ENCODE measurements at regions not wholly inside any gene's neighbourhood (a gene's known extent, or its start where the extent isn't known, plus 50 kb on each side); places are given as distances from the start of the nearest gene placed in this dataset.

DNA sequence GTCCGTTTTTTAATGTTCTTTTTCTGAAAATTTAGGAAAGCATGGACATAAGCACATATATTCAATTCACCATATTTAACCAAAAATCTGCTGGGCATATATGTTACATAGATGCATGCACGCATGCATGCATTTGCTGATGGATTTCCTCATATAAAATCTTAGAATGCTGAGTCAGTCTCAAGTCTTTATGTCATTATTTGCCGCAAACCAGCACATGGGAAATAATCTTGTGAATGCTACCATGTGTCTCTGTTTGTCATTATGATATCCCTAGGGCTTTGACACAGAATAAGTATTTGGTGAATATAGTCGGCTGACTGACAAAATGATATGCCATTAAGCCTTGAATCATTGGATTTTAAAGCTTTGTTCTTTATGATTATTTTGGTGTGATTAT, 776.5 kb downstream of the KCNT2 start:
- no peak overlapping the region for H3K9ac ChIP-seq (ENCODE audit: control insufficient read depth, insufficient read depth, low read length)
- H3K36me3 ChIP-seq (ENCODE audit: control insufficient read depth in 2 of 2, insufficient read depth in 2 of 2, low read length in 1 of 2) = no peaks in the 10 kb centered on the region
- no peak overlapping the region for H3K4me3 ChIP-seq
- H2AFZ ChIP-seq (ENCODE audit: control insufficient read depth, low read depth, low read length) = no peak overlapping the region
- ChIA-PET CTCF (no interaction called here), RAD21 (ENCODE audit: unreplicated experiment) (no interaction called here), SMC1A (ENCODE audit: uncharacterized antibody, unreplicated experiment) (no interaction called here), POLR2A (no interaction called here)
- H3K79me2 ChIP-seq (ENCODE audit: control insufficient read depth, insufficient read depth, low read length) = no peaks in the 10 kb centered on the region
- in situ Hi-C loops (cut with MboI) = no loop called here
- H3K27ac ChIP-seq (ENCODE audit: control insufficient read depth, insufficient read depth) = no peak overlapping the region
- intact Hi-C loops (cut with micrococcal nuclease; ENCODE audit: unreplicated experiment) = no loop called here
- no peaks in the 10 kb centered on the region for H3K4me1 ChIP-seq (ENCODE audit: control insufficient read depth, insufficient read depth, low read length)
- H4K20me1 ChIP-seq (ENCODE audit: control insufficient read depth, insufficient read depth) = no peaks in the 10 kb centered on the region
- 62% methylated on average over 4 of the region's 4 CpGs for WGBS (ENCODE audit: insufficient coverage, insufficient replicate concordance, low lambda C conversion rate, missing lambda C conversion rate)
- H3K27me3 ChIP-seq (replicated peaks in 1 of 2; ENCODE audit: control insufficient read depth in 2 of 2, insufficient read depth in 2 of 2, low read length in 1 of 2) = no peaks in the 10 kb centered on the region
- no peak overlapping the region for H3K4me2 ChIP-seq (ENCODE audit: control insufficient read depth, insufficient read depth)
- BruUV-seq (replicated peaks) = no TSS peak
- DNase-seq (ENCODE audit: low read depth, low spot score) (no peak), FAIRE-seq (no peak), ATAC-seq (no peak)
- H3K9me3 ChIP-seq (replicated peaks; ENCODE audit: control insufficient read depth, insufficient read depth, low read length) = no peaks in the 10 kb centered on the region
- TF ChIP-seq NFYB (IDR thresholded peaks at IDR 0.05; ENCODE audit: insufficient read depth, low read depth, low read length) = no peak
- TF ChIP-seq, protein P1, sequence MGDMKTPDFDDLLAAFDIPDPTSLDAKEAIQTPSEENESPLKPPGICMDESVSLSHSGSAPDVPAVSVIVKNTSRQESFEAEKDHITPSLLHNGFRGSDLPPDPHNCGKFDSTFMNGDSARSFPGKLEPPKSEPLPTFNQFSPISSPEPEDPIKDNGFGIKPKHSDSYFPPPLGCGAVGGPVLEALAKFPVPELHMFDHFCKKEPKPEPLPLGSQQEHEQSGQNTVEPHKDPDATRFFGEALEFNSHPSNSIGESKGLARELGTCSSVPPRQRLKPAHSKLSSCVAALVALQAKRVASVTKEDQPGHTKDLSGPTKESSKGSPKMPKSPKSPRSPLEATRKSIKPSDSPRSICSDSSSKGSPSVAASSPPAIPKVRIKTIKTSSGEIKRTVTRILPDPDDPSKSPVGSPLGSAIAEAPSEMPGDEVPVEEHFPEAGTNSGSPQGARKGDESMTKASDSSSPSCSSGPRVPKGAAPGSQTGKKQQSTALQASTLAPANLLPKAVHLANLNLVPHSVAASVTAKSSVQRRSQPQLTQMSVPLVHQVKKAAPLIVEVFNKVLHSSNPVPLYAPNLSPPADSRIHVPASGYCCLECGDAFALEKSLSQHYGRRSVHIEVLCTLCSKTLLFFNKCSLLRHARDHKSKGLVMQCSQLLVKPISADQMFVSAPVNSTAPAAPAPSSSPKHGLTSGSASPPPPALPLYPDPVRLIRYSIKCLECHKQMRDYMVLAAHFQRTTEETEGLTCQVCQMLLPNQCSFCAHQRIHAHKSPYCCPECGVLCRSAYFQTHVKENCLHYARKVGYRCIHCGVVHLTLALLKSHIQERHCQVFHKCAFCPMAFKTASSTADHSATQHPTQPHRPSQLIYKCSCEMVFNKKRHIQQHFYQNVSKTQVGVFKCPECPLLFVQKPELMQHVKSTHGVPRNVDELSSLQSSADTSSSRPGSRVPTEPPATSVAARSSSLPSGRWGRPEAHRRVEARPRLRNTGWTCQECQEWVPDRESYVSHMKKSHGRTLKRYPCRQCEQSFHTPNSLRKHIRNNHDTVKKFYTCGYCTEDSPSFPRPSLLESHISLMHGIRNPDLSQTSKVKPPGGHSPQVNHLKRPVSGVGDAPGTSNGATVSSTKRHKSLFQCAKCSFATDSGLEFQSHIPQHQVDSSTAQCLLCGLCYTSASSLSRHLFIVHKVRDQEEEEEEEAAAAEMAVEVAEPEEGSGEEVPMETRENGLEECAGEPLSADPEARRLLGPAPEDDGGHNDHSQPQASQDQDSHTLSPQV (IDR thresholded peaks at IDR 0.05) = no peak
- no peak for TF ChIP-seq SMAD1 (IDR thresholded peaks at IDR 0.05; ENCODE audit: low read depth, partially characterized antibody)
- no peak for TF ChIP-seq SUZ12 (IDR thresholded peaks at IDR 0.05; ENCODE audit: unreplicated experiment)
- no peak for TF ChIP-seq TBL1XR1 (IDR thresholded peaks at IDR 0.05; ENCODE audit: low read depth, low read length)
- TF ChIP-seq EZH2 (IDR thresholded peaks at IDR 0.05; ENCODE audit: borderline replicate concordance, control insufficient read depth, low read depth, low read length) = no peak
- TF ChIP-seq NFYA (IDR thresholded peaks at IDR 0.05; ENCODE audit: borderline replicate concordance, low read depth, low read length) = no peak
- no peak for TF ChIP-seq SMARCA5 (IDR thresholded peaks at IDR 0.05)
- no peak for TF ChIP-seq ASH2L (IDR thresholded peaks at IDR 0.05; ENCODE audit: borderline replicate concordance, low read depth)
- TF ChIP-seq, protein P2, sequence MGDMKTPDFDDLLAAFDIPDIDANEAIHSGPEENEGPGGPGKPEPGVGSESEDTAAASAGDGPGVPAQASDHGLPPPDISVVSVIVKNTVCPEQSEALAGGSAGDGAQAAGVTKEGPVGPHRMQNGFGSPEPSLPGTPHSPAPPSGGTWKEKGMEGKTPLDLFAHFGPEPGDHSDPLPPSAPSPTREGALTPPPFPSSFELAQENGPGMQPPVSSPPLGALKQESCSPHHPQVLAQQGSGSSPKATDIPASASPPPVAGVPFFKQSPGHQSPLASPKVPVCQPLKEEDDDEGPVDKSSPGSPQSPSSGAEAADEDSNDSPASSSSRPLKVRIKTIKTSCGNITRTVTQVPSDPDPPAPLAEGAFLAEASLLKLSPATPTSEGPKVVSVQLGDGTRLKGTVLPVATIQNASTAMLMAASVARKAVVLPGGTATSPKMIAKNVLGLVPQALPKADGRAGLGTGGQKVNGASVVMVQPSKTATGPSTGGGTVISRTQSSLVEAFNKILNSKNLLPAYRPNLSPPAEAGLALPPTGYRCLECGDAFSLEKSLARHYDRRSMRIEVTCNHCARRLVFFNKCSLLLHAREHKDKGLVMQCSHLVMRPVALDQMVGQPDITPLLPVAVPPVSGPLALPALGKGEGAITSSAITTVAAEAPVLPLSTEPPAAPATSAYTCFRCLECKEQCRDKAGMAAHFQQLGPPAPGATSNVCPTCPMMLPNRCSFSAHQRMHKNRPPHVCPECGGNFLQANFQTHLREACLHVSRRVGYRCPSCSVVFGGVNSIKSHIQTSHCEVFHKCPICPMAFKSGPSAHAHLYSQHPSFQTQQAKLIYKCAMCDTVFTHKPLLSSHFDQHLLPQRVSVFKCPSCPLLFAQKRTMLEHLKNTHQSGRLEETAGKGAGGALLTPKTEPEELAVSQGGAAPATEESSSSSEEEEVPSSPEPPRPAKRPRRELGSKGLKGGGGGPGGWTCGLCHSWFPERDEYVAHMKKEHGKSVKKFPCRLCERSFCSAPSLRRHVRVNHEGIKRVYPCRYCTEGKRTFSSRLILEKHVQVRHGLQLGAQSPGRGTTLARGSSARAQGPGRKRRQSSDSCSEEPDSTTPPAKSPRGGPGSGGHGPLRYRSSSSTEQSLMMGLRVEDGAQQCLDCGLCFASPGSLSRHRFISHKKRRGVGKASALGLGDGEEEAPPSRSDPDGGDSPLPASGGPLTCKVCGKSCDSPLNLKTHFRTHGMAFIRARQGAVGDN (IDR thresholded peaks at IDR 0.05) = no peak
- TF ChIP-seq, protein P3, sequence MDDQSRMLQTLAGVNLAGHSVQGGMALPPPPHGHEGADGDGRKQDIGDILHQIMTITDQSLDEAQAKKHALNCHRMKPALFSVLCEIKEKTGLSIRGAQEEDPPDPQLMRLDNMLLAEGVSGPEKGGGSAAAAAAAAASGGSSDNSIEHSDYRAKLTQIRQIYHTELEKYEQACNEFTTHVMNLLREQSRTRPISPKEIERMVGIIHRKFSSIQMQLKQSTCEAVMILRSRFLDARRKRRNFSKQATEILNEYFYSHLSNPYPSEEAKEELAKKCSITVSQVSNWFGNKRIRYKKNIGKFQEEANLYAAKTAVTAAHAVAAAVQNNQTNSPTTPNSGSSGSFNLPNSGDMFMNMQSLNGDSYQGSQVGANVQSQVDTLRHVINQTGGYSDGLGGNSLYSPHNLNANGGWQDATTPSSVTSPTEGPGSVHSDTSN (IDR thresholded peaks at IDR 0.05; ENCODE audit: insufficient replicate concordance, low read depth, low read length) = no peak
- no peak for TF ChIP-seq CBFB (IDR thresholded peaks at IDR 0.05; ENCODE audit: low read depth)
- no peak for TF ChIP-seq PAX8 (IDR thresholded peaks at IDR 0.05)
- TF ChIP-seq GATAD2B (conservative IDR thresholded peaks at IDR 0.05; ENCODE audit: low read depth) = no peak
